ENCODE measurements at regions not wholly inside any gene's neighbourhood (a gene's known extent, or its start where the extent isn't known, plus 50 kb on each side); places are given as distances from the start of the nearest gene placed in this dataset.

DNA sequence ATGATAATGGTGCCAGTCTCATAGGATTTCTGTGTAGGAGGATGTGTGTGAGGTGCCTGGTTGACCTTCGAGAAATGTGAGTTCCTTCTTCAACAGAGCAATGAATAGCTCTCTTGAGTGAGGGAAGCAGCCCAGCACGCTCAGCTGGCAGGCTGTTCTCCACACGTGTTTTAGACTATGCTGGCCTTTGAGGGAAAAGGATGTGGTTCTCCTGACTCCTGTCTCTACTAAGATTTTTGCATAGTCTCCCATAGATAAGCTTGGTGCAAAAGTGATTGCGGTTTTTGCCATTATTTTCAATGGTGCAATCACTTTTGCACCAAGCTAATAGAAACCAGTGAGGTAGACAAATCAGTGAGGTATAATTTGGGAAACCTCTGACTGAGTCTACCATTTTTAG, 284.1 kb downstream of the SLC4A3 start:
- TF ChIP-seq, protein P1, sequence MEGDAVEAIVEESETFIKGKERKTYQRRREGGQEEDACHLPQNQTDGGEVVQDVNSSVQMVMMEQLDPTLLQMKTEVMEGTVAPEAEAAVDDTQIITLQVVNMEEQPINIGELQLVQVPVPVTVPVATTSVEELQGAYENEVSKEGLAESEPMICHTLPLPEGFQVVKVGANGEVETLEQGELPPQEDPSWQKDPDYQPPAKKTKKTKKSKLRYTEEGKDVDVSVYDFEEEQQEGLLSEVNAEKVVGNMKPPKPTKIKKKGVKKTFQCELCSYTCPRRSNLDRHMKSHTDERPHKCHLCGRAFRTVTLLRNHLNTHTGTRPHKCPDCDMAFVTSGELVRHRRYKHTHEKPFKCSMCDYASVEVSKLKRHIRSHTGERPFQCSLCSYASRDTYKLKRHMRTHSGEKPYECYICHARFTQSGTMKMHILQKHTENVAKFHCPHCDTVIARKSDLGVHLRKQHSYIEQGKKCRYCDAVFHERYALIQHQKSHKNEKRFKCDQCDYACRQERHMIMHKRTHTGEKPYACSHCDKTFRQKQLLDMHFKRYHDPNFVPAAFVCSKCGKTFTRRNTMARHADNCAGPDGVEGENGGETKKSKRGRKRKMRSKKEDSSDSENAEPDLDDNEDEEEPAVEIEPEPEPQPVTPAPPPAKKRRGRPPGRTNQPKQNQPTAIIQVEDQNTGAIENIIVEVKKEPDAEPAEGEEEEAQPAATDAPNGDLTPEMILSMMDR (tag by site-specific recombination; IDR thresholded peaks at IDR 0.05) = no peak
- TF ChIP-seq, protein P2, sequence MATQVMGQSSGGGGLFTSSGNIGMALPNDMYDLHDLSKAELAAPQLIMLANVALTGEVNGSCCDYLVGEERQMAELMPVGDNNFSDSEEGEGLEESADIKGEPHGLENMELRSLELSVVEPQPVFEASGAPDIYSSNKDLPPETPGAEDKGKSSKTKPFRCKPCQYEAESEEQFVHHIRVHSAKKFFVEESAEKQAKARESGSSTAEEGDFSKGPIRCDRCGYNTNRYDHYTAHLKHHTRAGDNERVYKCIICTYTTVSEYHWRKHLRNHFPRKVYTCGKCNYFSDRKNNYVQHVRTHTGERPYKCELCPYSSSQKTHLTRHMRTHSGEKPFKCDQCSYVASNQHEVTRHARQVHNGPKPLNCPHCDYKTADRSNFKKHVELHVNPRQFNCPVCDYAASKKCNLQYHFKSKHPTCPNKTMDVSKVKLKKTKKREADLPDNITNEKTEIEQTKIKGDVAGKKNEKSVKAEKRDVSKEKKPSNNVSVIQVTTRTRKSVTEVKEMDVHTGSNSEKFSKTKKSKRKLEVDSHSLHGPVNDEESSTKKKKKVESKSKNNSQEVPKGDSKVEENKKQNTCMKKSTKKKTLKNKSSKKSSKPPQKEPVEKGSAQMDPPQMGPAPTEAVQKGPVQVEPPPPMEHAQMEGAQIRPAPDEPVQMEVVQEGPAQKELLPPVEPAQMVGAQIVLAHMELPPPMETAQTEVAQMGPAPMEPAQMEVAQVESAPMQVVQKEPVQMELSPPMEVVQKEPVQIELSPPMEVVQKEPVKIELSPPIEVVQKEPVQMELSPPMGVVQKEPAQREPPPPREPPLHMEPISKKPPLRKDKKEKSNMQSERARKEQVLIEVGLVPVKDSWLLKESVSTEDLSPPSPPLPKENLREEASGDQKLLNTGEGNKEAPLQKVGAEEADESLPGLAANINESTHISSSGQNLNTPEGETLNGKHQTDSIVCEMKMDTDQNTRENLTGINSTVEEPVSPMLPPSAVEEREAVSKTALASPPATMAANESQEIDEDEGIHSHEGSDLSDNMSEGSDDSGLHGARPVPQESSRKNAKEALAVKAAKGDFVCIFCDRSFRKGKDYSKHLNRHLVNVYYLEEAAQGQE (tag by site-specific recombination; IDR thresholded peaks at IDR 0.05) = no peak
- TF ChIP-seq ZNF274 (IDR thresholded peaks at IDR 0.05; ENCODE audit: low read length) (no peak), ZNF274 (tag by site-specific recombination; IDR thresholded peaks at IDR 0.05; ENCODE audit: borderline replicate concordance) (no peak), ZNF202 (tag by site-specific recombination; IDR thresholded peaks at IDR 0.05; ENCODE audit: borderline replicate concordance) (no peak), WT1 (tag by site-specific recombination; IDR thresholded peaks at IDR 0.05) (no peak)
